Mesenchymal stem cell (in vitro differentiated cells and primary cell): ENCODE measurements at regions not wholly inside any gene's neighbourhood (a gene's known extent, or its start where the extent isn't known, plus 50 kb on each side); places are given as distances from the start of the nearest gene placed in this dataset.

ENCODE experiments used
- DNase-seq: peaks from one replicate; pipeline ENCODE4 v3.0.0-alpha.2; 2013
- H2AFZ ChIP-seq: one replicate; pipeline ENCODE4 v1.6.1; 2013; ENCODE audit warnings: low read depth, mild to moderate bottlenecking, control low read depth, inconsistent platforms, low read length, moderate library complexity
- H2AK5ac ChIP-seq: 2 replicates; pipeline ENCODE4 v1.6.1; 2013; ENCODE audit warnings: low read length, moderate library complexity, mild to moderate bottlenecking, inconsistent platforms; ENCODE audit not compliant: severe bottlenecking
- H2BK120ac ChIP-seq: one replicate; pipeline ENCODE4 v1.6.1; 2013; ENCODE audit warnings: low read depth, mild to moderate bottlenecking, inconsistent platforms, low read length, moderate library complexity
- H2BK12ac ChIP-seq, 2 experiments: one replicate each; pipeline ENCODE4 v1.6.1; 2013; ENCODE audit warnings: inconsistent platforms in 2 of 2, low read length in 2 of 2, mild to moderate bottlenecking in 2 of 2, moderate library complexity in 2 of 2, control low read depth in 1 of 2
- H2BK15ac ChIP-seq: one replicate; pipeline ENCODE4 v1.6.1; 2013; ENCODE audit warnings: mild to moderate bottlenecking, low read depth, inconsistent platforms; ENCODE audit not compliant: poor library complexity, severe bottlenecking
- H2BK5ac ChIP-seq: 2 replicates; pipeline ENCODE4 v1.6.1; 2013; ENCODE audit warnings: low read depth, mild to moderate bottlenecking, low read length, control low read depth, inconsistent platforms; ENCODE audit not compliant: poor library complexity, severe bottlenecking
- H3K14ac ChIP-seq, 2 experiments: one replicate each; pipeline ENCODE4 v1.6.1; 2013; ENCODE audit warnings: inconsistent platforms in 2 of 2, low read length in 2 of 2, control low read depth in 1 of 2, mild to moderate bottlenecking in 1 of 2, moderate library complexity in 1 of 2
- H3K18ac ChIP-seq, 2 experiments: one replicate each; pipeline ENCODE4 v1.6.1; 2013; ENCODE audit warnings: inconsistent platforms in 2 of 2, low read length in 2 of 2, control low read depth in 1 of 2, low read depth in 1 of 2, mild to moderate bottlenecking in 1 of 2
- H3K23ac ChIP-seq, 2 experiments: one replicate each; pipeline ENCODE4 v1.6.1; 2013; ENCODE audit warnings: inconsistent platforms in 2 of 2, low read length in 2 of 2, mild to moderate bottlenecking in 2 of 2, moderate library complexity in 2 of 2, control low read depth in 1 of 2
- H3K27ac ChIP-seq: 2 replicates; pipeline ENCODE4 v1.5.1; 2013; ENCODE audit warnings: mild to moderate bottlenecking, moderate library complexity, low read length, control low read depth, inconsistent platforms; ENCODE audit not compliant: poor library complexity, severe bottlenecking
- H3K27me3 ChIP-seq, 2 experiments: 2 replicates each; pipeline versions ENCODE4 v1.6.1 to v1.7.0; 2013; ENCODE audit warnings: low read length in 2 of 2, mild to moderate bottlenecking in 2 of 2, moderate library complexity in 2 of 2, control low read depth in 1 of 2, inconsistent platforms in 1 of 2; ENCODE audit not compliant: control insufficient read depth in 1 of 2, insufficient read depth in 1 of 2
- H3K36me3 ChIP-seq, 2 experiments: 2 replicates each; pipeline versions ENCODE4 v1.6.1 to v1.7.0; 2013; ENCODE audit warnings: low read length in 2 of 2, control low read depth in 1 of 2, inconsistent platforms in 1 of 2, low read depth in 1 of 2, mild to moderate bottlenecking in 1 of 2; ENCODE audit not compliant: insufficient read depth in 2 of 2, control insufficient read depth in 1 of 2
- H3K4ac ChIP-seq, 2 experiments: one replicate each; pipeline ENCODE4 v1.6.1; 2013; ENCODE audit warnings: inconsistent platforms in 2 of 2, low read length in 2 of 2, mild to moderate bottlenecking in 2 of 2, moderate library complexity in 2 of 2, control low read depth in 1 of 2, low read depth in 1 of 2
- H3K4me1 ChIP-seq: 2 replicates; pipeline ENCODE4 v1.6.1; 2013; ENCODE audit warnings: low read depth, low read length, control low read depth; ENCODE audit not compliant: control insufficient read depth, insufficient read depth
- H3K4me2 ChIP-seq: 2 replicates; pipeline ENCODE4 v1.6.1; 2013; ENCODE audit warnings: low read length, mild to moderate bottlenecking, inconsistent platforms; ENCODE audit not compliant: poor library complexity, severe bottlenecking
- H3K4me3 ChIP-seq, 2 experiments: 2 replicates each; pipeline versions ENCODE4 v1.5.1 to v1.7.0; 2013; ENCODE audit warnings: low read length in 2 of 2, mild to moderate bottlenecking in 2 of 2, control low read depth in 1 of 2, low read depth in 1 of 2; ENCODE audit not compliant: insufficient read depth in 1 of 2
- H3K79me1 ChIP-seq: replicated peaks from 2 replicates; pipeline ENCODE4 v1.6.1; 2013; ENCODE audit warnings: mild to moderate bottlenecking, control low read depth, low read length, inconsistent platforms; ENCODE audit not compliant: poor library complexity, severe bottlenecking
- H3K9ac ChIP-seq: 2 replicates; pipeline ENCODE4 v1.7.0; 2013; ENCODE audit warnings: mild to moderate bottlenecking, low read length, moderate library complexity
- H3K9me3 ChIP-seq: 2 replicates; pipeline ENCODE4 v1.7.0; 2013; ENCODE audit warnings: mild to moderate bottlenecking, low read length; ENCODE audit not compliant: control insufficient read depth
- H4K8ac ChIP-seq: one replicate; pipeline ENCODE4 v1.6.1; 2013; ENCODE audit warnings: inconsistent platforms, mild to moderate bottlenecking, low read length, moderate library complexity
- H4K91ac ChIP-seq: one replicate; pipeline ENCODE4 v1.6.1; 2013; ENCODE audit warnings: mild to moderate bottlenecking, low read length, inconsistent platforms
- WGBS: methylation state at CpG from one replicate; pipeline ENCODE4 v1.1.7; 2013; ENCODE audit warnings: mixed read lengths; 5-methylcytosine and 5-hydroxymethylcytosine counted together

DNA sequence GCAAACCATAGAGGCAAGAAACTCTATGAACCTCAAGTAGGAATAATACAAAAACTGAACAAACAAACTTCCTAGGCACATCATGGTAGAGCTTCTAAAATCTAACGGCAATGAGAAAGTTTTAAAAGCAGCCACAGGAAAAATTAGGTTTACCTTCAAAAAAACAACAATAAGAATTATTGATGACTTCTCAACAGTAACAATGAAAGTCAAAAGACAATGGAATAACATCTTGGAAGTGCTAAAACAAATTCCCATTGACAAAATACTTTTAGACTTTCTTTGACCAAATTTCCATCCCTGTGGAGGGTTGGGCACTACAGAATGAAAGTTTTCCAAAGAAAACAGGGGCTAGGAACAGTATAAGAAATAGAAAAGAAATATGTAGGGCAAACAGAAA, 222.9 kb upstream of the ERCC4 start:
- H2BK5ac ChIP-seq, result no peak overlapping the region
- H3K27ac ChIP-seq, result no peak overlapping the region
- no peaks in the 10 kb centered on the region for H3K4me1 ChIP-seq
- H2AK5ac ChIP-seq, result no peak overlapping the region
- no peak overlapping the region for H3K4ac ChIP-seq
- peaks cover 64% of the 10 kb centered on the region for H3K9me3 ChIP-seq
- WGBS, result 92% methylated on average over 1 of the region's 1 CpG
- no peak overlapping the region for H2BK120ac ChIP-seq
- H3K23ac ChIP-seq, result no peak overlapping the region
- no peak overlapping the region for H3K4me2 ChIP-seq
- H2BK12ac ChIP-seq, result no peak overlapping the region
- H3K36me3 ChIP-seq, result no peaks in the 10 kb centered on the region
- no peak overlapping the region for H4K8ac ChIP-seq
- no peak overlapping the region for H2AFZ ChIP-seq
- no peaks in the 10 kb centered on the region for H3K79me1 ChIP-seq
- DNase-seq, result no peak
- H3K9ac ChIP-seq, result no peak overlapping the region
- H2BK15ac ChIP-seq, result no peak overlapping the region
- no peak overlapping the region for H4K91ac ChIP-seq
- H3K14ac ChIP-seq, result no peak overlapping the region
- H3K27me3 ChIP-seq, result no peaks in the 10 kb centered on the region
- H3K4me3 ChIP-seq, result peak overlapping the region in 1 of 2 experiments; percentile 7
- H3K18ac ChIP-seq, result no peak overlapping the region

DNA sequence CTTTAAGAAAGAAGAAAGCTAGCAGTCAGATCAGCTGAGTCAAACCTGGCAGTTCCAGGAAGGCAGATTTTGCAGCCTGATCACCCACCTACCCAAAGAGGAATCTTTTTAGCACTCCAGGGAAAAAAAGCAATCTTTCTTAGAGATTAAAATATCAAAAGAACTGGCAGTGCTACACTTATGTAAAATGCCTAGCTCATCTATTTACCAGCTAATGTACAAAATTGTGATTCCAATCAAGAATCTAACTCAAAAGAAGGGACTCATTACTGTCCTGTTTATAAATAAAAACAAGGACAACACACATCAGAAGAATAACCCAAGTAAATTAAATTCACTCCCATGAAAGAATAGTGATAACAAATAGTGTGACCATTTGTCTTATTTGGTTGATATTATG, 222.4 kb upstream of the ERCC4 start:
- H3K14ac ChIP-seq, result no peak overlapping the region
- H3K9ac ChIP-seq, result no peak overlapping the region
- H2BK12ac ChIP-seq, result no peak overlapping the region
- H3K36me3 ChIP-seq, result no peaks in the 10 kb centered on the region
- H2BK15ac ChIP-seq, result no peak overlapping the region
- H3K9me3 ChIP-seq, result peaks cover 65% of the 10 kb centered on the region
- H3K27me3 ChIP-seq, result no peaks in the 10 kb centered on the region
- peak overlapping the region in 1 of 2 experiments; percentile 7 for H3K4me3 ChIP-seq
- no peak overlapping the region for H4K91ac ChIP-seq
- no peak overlapping the region for H2BK5ac ChIP-seq
- no peak overlapping the region for H2BK120ac ChIP-seq
- H3K4ac ChIP-seq, result no peak overlapping the region
- H2AFZ ChIP-seq, result no peak overlapping the region
- H3K23ac ChIP-seq, result no peak overlapping the region
- no peak overlapping the region for H3K27ac ChIP-seq
- no peak overlapping the region for H3K4me2 ChIP-seq
- H3K4me1 ChIP-seq, result no peaks in the 10 kb centered on the region
- no peak overlapping the region for H3K18ac ChIP-seq
- H2AK5ac ChIP-seq, result no peak overlapping the region
- no peak for DNase-seq
- H3K79me1 ChIP-seq, result no peaks in the 10 kb centered on the region
- no peak overlapping the region for H4K8ac ChIP-seq

DNA sequence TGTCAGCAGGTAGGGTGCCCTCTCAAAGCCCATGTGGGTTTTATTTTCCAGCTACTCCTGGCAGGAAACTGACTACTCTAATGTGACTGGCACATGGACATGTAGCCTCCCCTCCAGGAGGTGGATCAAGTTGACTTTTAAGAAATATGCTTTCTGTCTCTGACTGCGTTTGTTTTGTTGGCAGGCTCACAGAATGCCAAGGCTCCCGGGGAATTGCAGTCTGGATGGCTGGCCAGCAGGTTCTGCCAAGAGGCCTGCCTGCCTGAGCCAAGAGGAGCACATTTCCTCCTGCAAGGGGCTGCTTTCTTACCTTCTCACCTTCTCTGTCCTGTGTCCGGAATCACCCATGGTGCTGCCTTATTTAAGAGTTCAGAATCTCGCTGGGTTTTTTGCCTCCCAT, 217.3 kb upstream of the ERCC4 start:
- Histone ChIP-seq H3K27me3 (no peaks in the 10 kb centered on the region), H3K4me2 (no peak overlapping the region), H2BK15ac (no peak overlapping the region), H2AK5ac (no peak overlapping the region), H3K36me3 (no peaks in the 10 kb centered on the region), H4K8ac (no peak overlapping the region), H2AFZ (no peak overlapping the region), H3K23ac (no peak overlapping the region), H3K4ac (no peak overlapping the region), H2BK120ac (no peak overlapping the region), H3K27ac (no peak overlapping the region), H2BK12ac (no peak overlapping the region), H3K9me3 (peaks cover 28% of the 10 kb centered on the region), H2BK5ac (no peak overlapping the region), H3K9ac (no peak overlapping the region), H3K79me1 (no peaks in the 10 kb centered on the region), H3K4me3 (no peak overlapping the region), H3K4me1 (no peaks in the 10 kb centered on the region), H3K14ac (no peak overlapping the region), H4K91ac (no peak overlapping the region), H3K18ac (no peak overlapping the region)
- no peak for DNase-seq
- WGBS, result 71% methylated on average over 2 of the region's 4 CpGs

DNA sequence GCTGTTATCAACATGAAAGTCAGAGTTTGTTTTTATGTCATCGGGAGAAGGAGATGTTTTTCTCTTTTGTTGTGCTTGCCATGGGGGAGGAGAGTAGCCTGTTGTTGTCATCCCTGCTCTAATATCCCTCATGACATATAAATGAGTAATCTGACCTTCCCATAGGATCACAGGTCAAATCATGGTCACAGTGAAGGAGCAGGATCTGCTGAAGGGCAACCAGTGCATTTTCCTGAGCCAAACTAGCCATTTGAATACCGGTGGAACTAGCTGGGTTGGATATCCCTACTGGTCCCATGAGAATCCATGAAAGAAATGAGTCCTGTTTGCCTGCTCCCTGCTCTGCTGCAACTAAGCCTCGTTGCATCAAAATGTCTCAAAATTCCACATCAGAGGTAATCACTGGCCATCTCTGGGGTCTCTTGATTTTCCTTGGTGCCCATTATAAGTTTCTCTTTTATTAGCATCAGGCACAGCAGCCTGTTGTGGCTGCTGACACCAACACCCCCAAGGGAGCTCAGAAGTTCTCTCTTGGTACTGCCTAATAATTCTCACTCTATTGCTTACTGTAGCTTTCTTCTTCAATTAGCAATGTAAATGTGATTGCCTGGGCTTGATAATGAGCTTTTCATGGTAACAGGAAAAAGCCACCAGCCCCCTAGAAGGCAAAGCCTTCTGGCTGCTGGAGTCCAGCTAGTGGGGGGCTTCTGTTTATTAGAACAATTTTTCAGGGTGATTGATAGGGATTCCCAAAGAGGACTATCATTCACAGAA, 211.4 kb upstream of the ERCC4 start:
- H3K4me3 ChIP-seq, result no peak overlapping the region
- H3K23ac ChIP-seq, result no peak overlapping the region
- no peak overlapping the region for H3K4ac ChIP-seq
- no peak overlapping the region for H3K14ac ChIP-seq
- H2BK15ac ChIP-seq, result no peak overlapping the region
- no peak overlapping the region for H3K18ac ChIP-seq
- peaks cover 8% of the 10 kb centered on the region for H3K9me3 ChIP-seq
- H4K8ac ChIP-seq, result no peak overlapping the region
- no peaks in the 10 kb centered on the region for H3K79me1 ChIP-seq
- no peak overlapping the region for H3K9ac ChIP-seq
- H2BK12ac ChIP-seq, result no peak overlapping the region
- no peak overlapping the region for H2BK120ac ChIP-seq
- no peak overlapping the region for H2BK5ac ChIP-seq
- WGBS, result 56% methylated on average over 3 of the region's 3 CpGs
- no peak overlapping the region for H2AK5ac ChIP-seq
- no peaks in the 10 kb centered on the region for H3K36me3 ChIP-seq
- no peak overlapping the region for H3K27ac ChIP-seq
- no peaks in the 10 kb centered on the region for H3K27me3 ChIP-seq
- no peaks in the 10 kb centered on the region for H3K4me1 ChIP-seq
- DNase-seq, result no peak
- H2AFZ ChIP-seq, result no peak overlapping the region
- no peak overlapping the region for H3K4me2 ChIP-seq
- no peak overlapping the region for H4K91ac ChIP-seq
